ENCODE measurements at regions not wholly inside any gene's neighbourhood (a gene's known extent, or its start where the extent isn't known, plus 50 kb on each side); places are given as distances from the start of the nearest gene placed in this dataset.

- TF ChIP-seq, protein P1, sequence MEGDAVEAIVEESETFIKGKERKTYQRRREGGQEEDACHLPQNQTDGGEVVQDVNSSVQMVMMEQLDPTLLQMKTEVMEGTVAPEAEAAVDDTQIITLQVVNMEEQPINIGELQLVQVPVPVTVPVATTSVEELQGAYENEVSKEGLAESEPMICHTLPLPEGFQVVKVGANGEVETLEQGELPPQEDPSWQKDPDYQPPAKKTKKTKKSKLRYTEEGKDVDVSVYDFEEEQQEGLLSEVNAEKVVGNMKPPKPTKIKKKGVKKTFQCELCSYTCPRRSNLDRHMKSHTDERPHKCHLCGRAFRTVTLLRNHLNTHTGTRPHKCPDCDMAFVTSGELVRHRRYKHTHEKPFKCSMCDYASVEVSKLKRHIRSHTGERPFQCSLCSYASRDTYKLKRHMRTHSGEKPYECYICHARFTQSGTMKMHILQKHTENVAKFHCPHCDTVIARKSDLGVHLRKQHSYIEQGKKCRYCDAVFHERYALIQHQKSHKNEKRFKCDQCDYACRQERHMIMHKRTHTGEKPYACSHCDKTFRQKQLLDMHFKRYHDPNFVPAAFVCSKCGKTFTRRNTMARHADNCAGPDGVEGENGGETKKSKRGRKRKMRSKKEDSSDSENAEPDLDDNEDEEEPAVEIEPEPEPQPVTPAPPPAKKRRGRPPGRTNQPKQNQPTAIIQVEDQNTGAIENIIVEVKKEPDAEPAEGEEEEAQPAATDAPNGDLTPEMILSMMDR (IDR thresholded peaks at IDR 0.05; ENCODE audit: insufficient read depth, low read length, poor library complexity, severe bottlenecking): no peak
- no peak for TF ChIP-seq EZH2phosphoT487 (conservative IDR thresholded peaks at IDR 0.05; ENCODE audit: low read length)
Observed at GRCh38 chr19:16022251-16022650, 54.0 kb upstream of the TPM4 start.

Measured in SU-DHL-6 (cell line).